ENCODE measurements at regions not wholly inside any gene's neighbourhood (a gene's known extent, or its start where the extent isn't known, plus 50 kb on each side); places are given as distances from the start of the nearest gene placed in this dataset.

- peaks cover 7% of the 10 kb centered on the region for H3K4me1 ChIP-seq (ENCODE audit: control insufficient read depth, insufficient read depth, low read length)
- POLR2A ChIA-PET = no interaction called here
These were observed 114.0 kb downstream of the ACAA2 start for GRCh38 chr18:49699303-49699702.

GRCh38 chr18:49698525-49699025 is 114.8 kb downstream of the ACAA2 start:
- CTCF ChIA-PET = interaction anchor here (0.6 to 1.6 kb wide), 3 partner anchors 8 to 506 kb away, joined by 3 to 5 read pairs (median 3); no protein-coding TSS in a partner anchor
- no peak overlapping the region for H3K27ac ChIP-seq (ENCODE audit: extremely low read depth, low read depth, low read length)
- POLR2A ChIA-PET = no interaction called here

More at GRCh38 chr18:49699303-49699702, 114.0 kb downstream of the ACAA2 start:
- no peaks in the 10 kb centered on the region for H3K9me3 ChIP-seq (ENCODE audit: control insufficient read depth, insufficient read depth, low read depth, low read length)
- TF ChIP-seq ZNF626 (tag by site-specific recombination; IDR thresholded peaks at IDR 0.05) (no peak), ZNF561 (tag by site-specific recombination; IDR thresholded peaks at IDR 0.05; ENCODE audit: borderline replicate concordance) (no peak), ZNF133 (tag by site-specific recombination; IDR thresholded peaks at IDR 0.05) (no peak), ZNF785 (tag by site-specific recombination; IDR thresholded peaks at IDR 0.05) (no peak), ZNF677 (tag by site-specific recombination; IDR thresholded peaks at IDR 0.05) (no peak), ZNF18 (tag by site-specific recombination; IDR thresholded peaks at IDR 0.05) (no peak), YY1 (tag by site-specific recombination; IDR thresholded peaks at IDR 0.05) (no peak), ZNF155 (tag by site-specific recombination; IDR thresholded peaks at IDR 0.05) (no peak), ZNF660 (tag by site-specific recombination; IDR thresholded peaks at IDR 0.05) (no peak), SP7 (tag by site-specific recombination; IDR thresholded peaks at IDR 0.05) (no peak), HOXD13 (CRISPR knock-in tag; IDR thresholded peaks at IDR 0.05; ENCODE audit: borderline replicate concordance) (no peak), ZNF596 (tag by site-specific recombination; IDR thresholded peaks at IDR 0.05) (no peak), SALL2 (tag by site-specific recombination; IDR thresholded peaks at IDR 0.05; ENCODE audit: borderline replicate concordance) (no peak), ZEB2 (tag by site-specific recombination; IDR thresholded peaks at IDR 0.05) (no peak)
- CTCF ChIA-PET = interaction anchor here (0.6 kb wide), 1 partner anchor 46 kb away, joined by 3 read pairs; no protein-coding TSS in a partner anchor
- no peak overlapping the region for H3K4me3 ChIP-seq (ENCODE audit: low read depth, low read length)
- no peak overlapping the region for H3K27ac ChIP-seq (ENCODE audit: extremely low read depth, low read depth, low read length)
- no peaks in the 10 kb centered on the region for H3K36me3 ChIP-seq (ENCODE audit: control insufficient read depth in 2 of 2, insufficient read depth in 1 of 2, low read length in 2 of 2)

More at GRCh38 chr18:49698525-49699025, 114.8 kb downstream of the ACAA2 start:
- no peaks in the 10 kb centered on the region for H3K36me3 ChIP-seq (ENCODE audit: control insufficient read depth in 2 of 2, insufficient read depth in 1 of 2, low read length in 2 of 2)
- peaks cover 14% of the 10 kb centered on the region for H3K4me1 ChIP-seq (ENCODE audit: control insufficient read depth, insufficient read depth, low read length)
- H3K9me3 ChIP-seq (ENCODE audit: control insufficient read depth, insufficient read depth, low read depth, low read length) = no peaks in the 10 kb centered on the region
- TF ChIP-seq ZSCAN5A (tag by site-specific recombination; IDR thresholded peaks at IDR 0.05) = no peak
- TF ChIP-seq OVOL3 (tag by site-specific recombination; IDR thresholded peaks at IDR 0.05) = no peak
- peak; percentile 52; the same call in 1 of the 2 replicates for TF ChIP-seq ZNF513 (tag by site-specific recombination; IDR thresholded peaks at IDR 0.05)
- peak; percentile 83 for TF ChIP-seq EGR2 (tag by site-specific recombination; IDR thresholded peaks at IDR 0.05; ENCODE audit: low read depth)
- no peak overlapping the region for H3K4me3 ChIP-seq (ENCODE audit: low read depth, low read length)

All from HEK293 (cell line).